ENCODE measurements at regions not wholly inside any gene's neighbourhood (a gene's known extent, or its start where the extent isn't known, plus 50 kb on each side); places are given as distances from the start of the nearest gene placed in this dataset.
"Not testable (repeated sequence)": the region's sequence is repeated elsewhere in the genome, so short reads cannot be mapped to it uniquely, and the experiment has no call there.

DNA sequence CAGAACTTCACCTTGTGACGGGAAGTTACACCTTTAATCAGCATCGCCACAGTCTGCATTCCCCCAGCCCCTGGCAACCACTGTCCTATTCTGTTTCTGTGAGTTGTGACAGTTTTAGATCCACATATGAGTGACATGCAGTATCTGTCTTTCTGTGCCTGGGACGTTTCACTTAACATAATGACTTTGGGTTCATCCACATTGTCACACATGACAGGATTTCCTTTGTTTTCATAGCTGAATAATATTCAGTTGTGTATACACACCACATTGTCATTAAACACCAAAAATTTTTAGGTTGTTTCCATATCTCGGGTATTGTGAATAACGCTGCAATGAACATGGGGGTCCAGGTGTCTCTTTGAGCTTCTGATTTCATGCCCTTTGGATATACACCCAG, 62.6 kb upstream of the BDH1 start:
- not testable (repeated sequence) for H3K9me3 ChIP-seq (replicated peaks; ENCODE audit: control insufficient read depth, low read depth, low read length); H3K4me1 ChIP-seq (ENCODE audit: control insufficient read depth, insufficient read depth, low read length); H3K4me3 ChIP-seq (ENCODE audit: low read length); DNase-seq; H3K27ac ChIP-seq (ENCODE audit: low read length); H3K27me3 ChIP-seq (ENCODE audit: control insufficient read depth, insufficient read depth, low read length)
- H3K36me3 ChIP-seq (ENCODE audit: control insufficient read depth, insufficient read depth, low read length): peaks cover 31% of the 10 kb centered on the region
- WGBS (ENCODE audit: insufficient coverage): no CpG with 5 or more reads among the region's 5 CpGs

DNA sequence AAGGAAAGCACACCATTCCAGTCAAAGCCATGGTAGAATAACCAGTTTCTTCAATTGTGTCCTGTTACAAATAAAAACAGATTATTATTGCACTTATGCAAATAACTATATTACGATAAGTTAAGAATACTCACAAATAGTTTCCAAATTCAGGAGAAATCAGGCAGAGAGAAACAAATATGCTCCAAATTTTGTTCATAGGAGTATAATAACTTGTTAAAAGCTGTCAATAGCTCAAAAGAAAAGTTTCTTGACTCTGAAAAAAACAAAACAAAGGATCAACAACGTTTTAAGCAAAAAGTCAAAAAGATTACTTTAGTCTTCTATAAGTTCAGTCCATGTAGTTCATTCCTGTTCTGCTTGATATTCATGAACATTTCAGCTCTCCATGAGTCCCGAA, 59.7 kb upstream of the BDH1 start:
- peaks cover under 1% of the 10 kb centered on the region for H3K9me3 ChIP-seq (replicated peaks; ENCODE audit: control insufficient read depth, low read depth, low read length)
- peaks cover 43% of the 10 kb centered on the region for H3K36me3 ChIP-seq (ENCODE audit: control insufficient read depth, insufficient read depth, low read length)
- H3K27me3 ChIP-seq (ENCODE audit: control insufficient read depth, insufficient read depth, low read length): no peaks in the 10 kb centered on the region
- no peaks in the 10 kb centered on the region for H3K4me1 ChIP-seq (ENCODE audit: control insufficient read depth, insufficient read depth, low read length)
- DNase-seq: no peak
- no peak overlapping the region for H3K4me3 ChIP-seq (ENCODE audit: low read length)
- no peak overlapping the region for H3K27ac ChIP-seq (ENCODE audit: low read length)
- 100% methylated on average over 1 of the region's 3 CpGs for whole genome bisulfite sequencing (ENCODE audit: insufficient coverage)

DNA sequence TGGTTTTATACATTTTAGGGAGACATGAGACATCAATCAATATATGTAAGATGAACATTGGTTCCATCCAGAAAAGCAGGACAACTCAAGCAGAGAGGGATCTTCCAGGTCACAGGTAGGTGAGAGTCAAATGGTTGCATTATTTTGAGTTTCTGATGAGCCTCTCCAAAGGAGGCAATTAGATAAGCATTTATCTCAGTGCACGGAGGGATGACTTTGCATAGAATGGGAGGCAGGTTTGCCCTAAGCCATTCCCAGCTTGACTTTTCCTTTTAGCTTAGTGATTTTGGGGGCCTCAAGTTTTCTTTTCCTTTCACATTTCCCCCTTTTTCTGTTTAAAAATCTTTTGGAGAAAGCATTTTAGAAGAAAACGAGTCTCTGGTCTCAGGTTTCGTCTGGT, 58.4 kb upstream of the BDH1 start:
- not testable (repeated sequence) for DNase-seq
- WGBS (ENCODE audit: insufficient coverage): no CpG with 5 or more reads among the region's 3 CpGs

DNA sequence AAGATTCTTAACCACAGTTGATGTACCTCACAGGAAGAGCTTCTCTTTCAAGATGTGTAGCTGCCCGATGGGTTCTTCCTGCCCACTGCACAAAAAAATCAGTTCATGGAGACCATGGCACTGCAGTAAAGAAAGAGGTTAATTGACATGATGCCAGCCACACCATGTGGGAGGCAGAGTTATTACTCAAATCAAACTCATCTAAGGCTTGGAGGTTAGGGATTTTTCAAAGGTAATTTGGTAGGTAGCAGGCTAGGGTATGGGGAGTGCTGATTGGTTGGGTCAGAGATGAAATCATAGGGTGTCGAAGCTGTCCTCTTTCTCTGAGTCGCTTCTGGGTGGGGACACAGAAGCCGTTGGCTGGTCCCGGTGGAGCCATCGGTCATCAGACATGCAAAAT, 57.4 kb upstream of the BDH1 start:
- H3K27ac ChIP-seq (ENCODE audit: low read length): no peak overlapping the region
- WGBS (ENCODE audit: insufficient coverage): 78% methylated on average over 5 of the region's 6 CpGs
- no peaks in the 10 kb centered on the region for H3K27me3 ChIP-seq (ENCODE audit: control insufficient read depth, insufficient read depth, low read length)
- no peaks in the 10 kb centered on the region for H3K4me1 ChIP-seq (ENCODE audit: control insufficient read depth, insufficient read depth, low read length)
- peaks cover 4% of the 10 kb centered on the region for H3K9me3 ChIP-seq (replicated peaks; ENCODE audit: control insufficient read depth, low read depth, low read length)
- no peak overlapping the region for H3K4me3 ChIP-seq (ENCODE audit: low read length)
- no peak for DNase-seq
- H3K36me3 ChIP-seq (ENCODE audit: control insufficient read depth, insufficient read depth, low read length): peaks cover 45% of the 10 kb centered on the region

More for the DNA sequence above, 58.4 kb upstream of the BDH1 start:
- H3K9me3 ChIP-seq (replicated peaks; ENCODE audit: control insufficient read depth, low read depth, low read length); H3K27me3 ChIP-seq (ENCODE audit: control insufficient read depth, insufficient read depth, low read length); H3K27ac ChIP-seq (ENCODE audit: low read length); H3K4me3 ChIP-seq (ENCODE audit: low read length); H3K4me1 ChIP-seq (ENCODE audit: control insufficient read depth, insufficient read depth, low read length): not testable (repeated sequence)
- peaks cover 37% of the 10 kb centered on the region for H3K36me3 ChIP-seq (ENCODE audit: control insufficient read depth, insufficient read depth, low read length)

DNA sequence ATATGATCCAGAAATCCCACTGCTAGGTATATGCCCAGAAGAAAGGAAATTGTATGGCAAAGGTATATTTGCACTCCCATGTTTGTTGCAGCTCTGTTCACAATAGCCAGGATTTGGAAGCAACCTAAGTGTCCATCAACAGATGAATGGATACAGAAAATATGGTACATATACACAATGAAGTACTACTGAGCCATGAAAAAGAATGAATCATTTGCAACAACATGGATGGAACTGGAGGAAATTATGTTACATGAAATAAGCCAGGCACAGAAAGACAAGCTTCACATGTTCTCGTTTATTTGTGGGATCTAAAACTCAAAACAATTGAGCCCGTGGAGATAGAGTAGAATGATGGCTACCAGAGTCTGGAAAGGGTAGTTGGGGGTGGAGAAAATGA, 55.5 kb upstream of the BDH1 start:
- no CpG with 5 or more reads among the region's 2 CpGs for WGBS (ENCODE audit: insufficient coverage)
- Histone ChIP-seq H3K4me1 (ENCODE audit: control insufficient read depth, insufficient read depth, low read length) (no peaks in the 10 kb centered on the region), H3K9me3 (replicated peaks; ENCODE audit: control insufficient read depth, low read depth, low read length) (peaks cover 4% of the 10 kb centered on the region), H3K27me3 (ENCODE audit: control insufficient read depth, insufficient read depth, low read length) (no peaks in the 10 kb centered on the region), H3K4me3 (ENCODE audit: low read length) (no peak overlapping the region), H3K27ac (ENCODE audit: low read length) (no peak overlapping the region), H3K36me3 (ENCODE audit: control insufficient read depth, insufficient read depth, low read length) (peaks cover 59% of the 10 kb centered on the region)
- no peak for DNase-seq

DNA sequence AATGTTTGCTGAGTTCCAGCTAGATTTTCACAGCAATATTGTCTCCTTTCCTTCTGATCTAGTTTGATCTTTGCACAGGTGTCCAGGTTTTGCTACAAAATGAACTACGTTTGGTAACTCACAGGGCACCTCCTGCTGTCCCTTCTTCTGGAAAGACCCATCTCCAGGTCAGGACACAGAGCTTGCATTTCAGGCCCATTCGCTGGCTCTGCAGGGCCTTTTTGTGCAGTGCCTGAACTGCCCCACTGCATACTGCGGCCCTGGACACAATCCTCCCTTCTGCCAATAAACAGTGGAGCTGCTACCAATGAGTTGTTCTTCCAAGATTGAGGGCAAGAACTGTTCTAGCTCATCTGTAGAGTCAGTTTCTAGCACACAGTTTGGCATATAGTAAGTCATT, 50.7 kb upstream of the BDH1 start:
- whole genome bisulfite sequencing (ENCODE audit: insufficient coverage): 95% methylated on average over 2 of the region's 3 CpGs
- Histone ChIP-seq H3K27me3 (ENCODE audit: control insufficient read depth, insufficient read depth, low read length) (no peaks in the 10 kb centered on the region), H3K9me3 (replicated peaks; ENCODE audit: control insufficient read depth, low read depth, low read length) (peaks cover 4% of the 10 kb centered on the region), H3K27ac (ENCODE audit: low read length) (no peak overlapping the region), H3K36me3 (ENCODE audit: control insufficient read depth, insufficient read depth, low read length) (peaks cover 33% of the 10 kb centered on the region), H3K4me1 (ENCODE audit: control insufficient read depth, insufficient read depth, low read length) (no peaks in the 10 kb centered on the region), H3K4me3 (ENCODE audit: low read length) (no peak overlapping the region)
- no peak for DNase-seq

Measured in muscle of leg (tissue), 3 donors.